Activated T-cell treated with anti-CD3 and anti-CD28 coated beads, Interleukin-2, amount 50 U/mL, for 72 hours (primary cell): ENCODE measurements at regions not wholly inside any gene's neighbourhood (a gene's known extent, or its start where the extent isn't known, plus 50 kb on each side); places are given as distances from the start of the nearest gene placed in this dataset.
"Not testable (repeated sequence)": the region's sequence is repeated elsewhere in the genome, so short reads cannot be mapped to it uniquely, and the experiment has no call there.

Experiments used
- ATAC-seq, 2 donors: fragments of 150-1000 bp; cut with Tn5 transposase; replicated peaks in 1 of 2; 2 replicates each; pipeline ENCODE4 v1.10.0; 2021; ENCODE audit warnings: moderate library complexity in 2 of 2, mild to moderate bottlenecking in 1 of 2
- DNase-seq, 2 donors: peaks; one replicate each; pipeline ENCODE4 v3.0.0; 2021 to 2022; ENCODE audit warnings: mixed read lengths in 1 of 2
- H3K27ac Mint-ChIP-seq: one replicate; pipeline ENCODE4 v1.8.0; 2022; ENCODE audit warnings: mild to moderate bottlenecking, moderate library complexity, mixed read lengths
- H3K27me3 Mint-ChIP-seq: one replicate; pipeline ENCODE4 v1.8.0; 2022; ENCODE audit warnings: low read depth, mixed read lengths
- H3K36me3 Mint-ChIP-seq, 2 donors: one replicate each; pipeline ENCODE4 v1.8.0; 2022; ENCODE audit warnings: mixed read lengths in 2 of 2, mild to moderate bottlenecking in 1 of 2; ENCODE audit not compliant: insufficient read depth in 2 of 2
- H3K4me1 Mint-ChIP-seq: one replicate; pipeline ENCODE4 v1.8.0; 2022; ENCODE audit warnings: low read depth, mixed read lengths
- H3K4me3 Mint-ChIP-seq, 2 donors: one replicate each; pipeline ENCODE4 v1.8.0; 2022; ENCODE audit warnings: mild to moderate bottlenecking in 2 of 2, mixed read lengths in 2 of 2, moderate library complexity in 2 of 2
- H3K9me3 Mint-ChIP-seq, 2 donors: one replicate each; pipeline ENCODE4 v1.8.0; 2022; ENCODE audit warnings: mixed read lengths in 2 of 2

- Mint-ChIP-seq H3K9me3 (no peaks in the 10 kb centered on the region), H3K36me3 (no peaks in the 10 kb centered on the region), H3K27ac (no peak overlapping the region), H3K4me1 (no peaks in the 10 kb centered on the region), H3K4me3 (no peak overlapping the region), H3K27me3 (peaks cover 26% of the 10 kb centered on the region)
- ATAC-seq, result no peak
- no peak for DNase-seq
These were observed 101.0 kb upstream of the MAP3K7 start for GRCh38 chr6:90687775-90688380.

- Mint-ChIP-seq H3K4me3 (no peak overlapping the region), H3K27ac (no peak overlapping the region), H3K27me3 (peaks cover 27% of the 10 kb centered on the region), H3K36me3 (no peaks in the 10 kb centered on the region), H3K4me1 (no peaks in the 10 kb centered on the region), H3K9me3 (no peaks in the 10 kb centered on the region)
- ATAC-seq (no peak), DNase-seq (no peak)
These were observed 95.0 kb upstream of the MAP3K7 start for GRCh38 chr6:90681863-90682262.

GRCh38 chr6:90678049-90678779 lies 91.3 kb upstream of the MAP3K7 start:
- Mint-ChIP-seq H3K36me3 (no peaks in the 10 kb centered on the region), H3K4me3 (no peak overlapping the region), H3K27ac (no peak overlapping the region), H3K4me1 (no peaks in the 10 kb centered on the region), H3K27me3 (peaks cover 33% of the 10 kb centered on the region), H3K9me3 (no peaks in the 10 kb centered on the region)
- DNase-seq (no peak), ATAC-seq (no peak)

- Mint-ChIP-seq H3K36me3 (no peaks in the 10 kb centered on the region), H3K9me3 (no peaks in the 10 kb centered on the region), H3K27me3 (peaks cover 33% of the 10 kb centered on the region), H3K27ac (no peak overlapping the region), H3K4me1 (no peaks in the 10 kb centered on the region), H3K4me3 (no peak overlapping the region)
- ATAC-seq (no peak), DNase-seq (no peak)
These were observed 90.6 kb upstream of the MAP3K7 start for GRCh38 chr6:90677440-90677839.

- Mint-ChIP-seq H3K27me3 (peaks cover 33% of the 10 kb centered on the region), H3K9me3 (no peaks in the 10 kb centered on the region), H3K27ac (no peak overlapping the region), H3K4me1 (no peaks in the 10 kb centered on the region), H3K36me3 (no peaks in the 10 kb centered on the region), H3K4me3 (no peak overlapping the region)
- DNase-seq, result no peak
- ATAC-seq, result no peak
These were observed 89.8 kb upstream of the MAP3K7 start for GRCh38 chr6:90676516-90677300.

- not testable (repeated sequence) for H3K4me3 Mint-ChIP-seq, H3K36me3 Mint-ChIP-seq, ATAC-seq, H3K9me3 Mint-ChIP-seq, DNase-seq, H3K27ac Mint-ChIP-seq, H3K4me1 Mint-ChIP-seq
- H3K27me3 Mint-ChIP-seq, result peaks cover 33% of the 10 kb centered on the region
These were observed 88.2 kb upstream of the MAP3K7 start for GRCh38 chr6:90675107-90675506.

- not testable (repeated sequence) for H3K36me3 Mint-ChIP-seq, H3K4me1 Mint-ChIP-seq, ATAC-seq, H3K9me3 Mint-ChIP-seq, H3K27ac Mint-ChIP-seq, DNase-seq, H3K4me3 Mint-ChIP-seq
- H3K27me3 Mint-ChIP-seq, result peaks cover 33% of the 10 kb centered on the region
These were observed 87.2 kb upstream of the MAP3K7 start for GRCh38 chr6:90674077-90674476.

- Mint-ChIP-seq H3K36me3 (peaks cover 0 to 1% of the 10 kb centered on the region in 2 donors), H3K4me1 (no peaks in the 10 kb centered on the region), H3K9me3 (no peaks in the 10 kb centered on the region), H3K27ac (no peak overlapping the region), H3K27me3 (peaks cover 18% of the 10 kb centered on the region), H3K4me3 (no peak overlapping the region)
- ATAC-seq (no peak), DNase-seq (no peak)
These were observed 83.0 kb upstream of the MAP3K7 start for GRCh38 chr6:90669846-90670245.

- DNase-seq (no peak), ATAC-seq (no peak)
- Mint-ChIP-seq H3K9me3 (peaks cover 0 to 2% of the 10 kb centered on the region in 2 donors), H3K4me1 (no peaks in the 10 kb centered on the region), H3K27me3 (peaks cover 14% of the 10 kb centered on the region), H3K36me3 (peaks cover 0 to 1% of the 10 kb centered on the region in 2 donors), H3K27ac (no peak overlapping the region), H3K4me3 (no peak overlapping the region)
These were observed 82.5 kb upstream of the MAP3K7 start for GRCh38 chr6:90669420-90669819.

GRCh38 chr6:90668141-90668540 lies 81.3 kb upstream of the MAP3K7 start:
- peaks cover 7% of the 10 kb centered on the region for H3K27me3 Mint-ChIP-seq
- H3K36me3 Mint-ChIP-seq, result peaks cover 0 to 1% of the 10 kb centered on the region in 2 donors
- no peak overlapping the region for H3K4me3 Mint-ChIP-seq
- peaks cover 0 to 2% of the 10 kb centered on the region in 2 donors for H3K9me3 Mint-ChIP-seq
- ATAC-seq (no peak), DNase-seq (no peak)
- H3K27ac Mint-ChIP-seq, result no peak overlapping the region
- H3K4me1 Mint-ChIP-seq, result no peaks in the 10 kb centered on the region

GRCh38 chr6:90663873-90664272 lies 77.0 kb upstream of the MAP3K7 start:
- DNase-seq, result no peak
- no peaks in the 10 kb centered on the region for H3K4me1 Mint-ChIP-seq
- H3K9me3 Mint-ChIP-seq, result peaks cover 0 to 2% of the 10 kb centered on the region in 2 donors
- H3K27me3 Mint-ChIP-seq, result peaks cover 8% of the 10 kb centered on the region
- H3K36me3 Mint-ChIP-seq, result peaks cover 0 to 1% of the 10 kb centered on the region in 2 donors
- H3K27ac Mint-ChIP-seq, result no peak overlapping the region
- ATAC-seq, result no peak
- H3K4me3 Mint-ChIP-seq, result no peak overlapping the region

GRCh38 chr6:90663106-90663505 lies 76.2 kb upstream of the MAP3K7 start:
- H3K9me3 Mint-ChIP-seq, result peaks cover 0 to 2% of the 10 kb centered on the region in 2 donors
- H3K27ac Mint-ChIP-seq, result no peak overlapping the region
- no peak for DNase-seq
- peaks cover 0 to 1% of the 10 kb centered on the region in 2 donors for H3K36me3 Mint-ChIP-seq
- peaks cover 12% of the 10 kb centered on the region for H3K27me3 Mint-ChIP-seq
- ATAC-seq, result no peak
- H3K4me1 Mint-ChIP-seq, result no peaks in the 10 kb centered on the region
- H3K4me3 Mint-ChIP-seq, result no peak overlapping the region

GRCh38 chr6:90660931-90661330 lies 74.1 kb upstream of the MAP3K7 start:
- Mint-ChIP-seq H3K27ac (no peak overlapping the region), H3K9me3 (peaks cover 0 to 2% of the 10 kb centered on the region in 2 donors), H3K36me3 (peaks cover 0 to 1% of the 10 kb centered on the region in 2 donors), H3K4me3 (no peak overlapping the region), H3K27me3 (peaks cover 12% of the 10 kb centered on the region), H3K4me1 (no peaks in the 10 kb centered on the region)
- ATAC-seq (no peak), DNase-seq (no peak)
